ENCODE measurements at regions not wholly inside any gene's neighbourhood (a gene's known extent, or its start where the extent isn't known, plus 50 kb on each side); places are given as distances from the start of the nearest gene placed in this dataset.

GRCh38 chr1:187241971-187242370 lies 413.2 kb downstream of the PLA2G4A start:
- DNase-seq, result no peak

GRCh38 chr1:187244623-187245022 lies 415.9 kb downstream of the PLA2G4A start:
- no peak for DNase-seq

- no peak for DNase-seq
Measured at GRCh38 chr1:187245201-187245600, 416.5 kb downstream of the PLA2G4A start.

- no peak for DNase-seq
Measured at GRCh38 chr1:187249196-187249595, 420.4 kb downstream of the PLA2G4A start.

- no peak for DNase-seq
Measured at GRCh38 chr1:187252923-187253322, 424.2 kb downstream of the PLA2G4A start.

- DNase-seq, result no peak
Measured at GRCh38 chr1:187257476-187257875, 428.7 kb downstream of the PLA2G4A start.

GRCh38 chr1:187261637-187262036 lies 432.9 kb downstream of the PLA2G4A start:
- DNase-seq, result no peak

GRCh38 chr1:187262731-187263130 lies 434.0 kb downstream of the PLA2G4A start:
- DNase-seq, result no peak

GRCh38 chr1:187264995-187265602 lies 436.4 kb downstream of the PLA2G4A start:
- no peak for DNase-seq

GRCh38 chr1:187266051-187266450 lies 437.3 kb downstream of the PLA2G4A start:
- DNase-seq, result no peak

GRCh38 chr1:187267827-187268226 lies 439.1 kb downstream of the PLA2G4A start:
- no peak for DNase-seq

- DNase-seq, result no peak
Measured at GRCh38 chr1:187270256-187270655, 441.5 kb downstream of the PLA2G4A start.

GRCh38 chr1:187275346-187275745 lies 446.6 kb downstream of the PLA2G4A start:
- no peak for DNase-seq

- DNase-seq, result no peak
Measured at GRCh38 chr1:187275985-187276575, 447.3 kb downstream of the PLA2G4A start.

- DNase-seq, result no peak
Measured at GRCh38 chr1:187276677-187277076, 447.9 kb downstream of the PLA2G4A start.

GRCh38 chr1:187280031-187280430 lies 451.3 kb downstream of the PLA2G4A start:
- no peak for DNase-seq

GRCh38 chr1:187281085-187281484 lies 452.3 kb downstream of the PLA2G4A start:
- no peak for DNase-seq

- DNase-seq, result no peak
Measured at GRCh38 chr1:187283984-187284383, 455.2 kb downstream of the PLA2G4A start.

- no peak for DNase-seq
Measured at GRCh38 chr1:187294421-187295201, 465.9 kb downstream of the PLA2G4A start.

GRCh38 chr1:187300081-187300480 lies 471.3 kb downstream of the PLA2G4A start:
- DNase-seq, result no peak

- DNase-seq, result no peak
Measured at GRCh38 chr1:187306710-187307415, 478.1 kb downstream of the PLA2G4A start.

GRCh38 chr1:187310038-187310631 lies 481.4 kb downstream of the PLA2G4A start:
- no peak for DNase-seq

GRCh38 chr1:187313115-187313514 lies 484.4 kb downstream of the PLA2G4A start:
- DNase-seq, result no peak
